Prostate gland (tissue), 2 donors: ENCODE measurements at regions not wholly inside any gene's neighbourhood (a gene's known extent, or its start where the extent isn't known, plus 50 kb on each side); places are given as distances from the start of the nearest gene placed in this dataset.

Source experiments
- POLR2A ChIP-seq: fragments of 450-650 bp; IDR thresholded peaks from one replicate; pipeline ENCODE4 v1.6.1; 2016; ENCODE audit warnings: antibody characterized with exemption, mild to moderate bottlenecking
- POLR2AphosphoS5 ChIP-seq: sonication (generic); formaldehyde crosslinking; IDR thresholded peaks from one replicate; pipeline ENCODE4 v1.6.1; 2017; ENCODE audit warnings: antibody characterized with exemption
- TF ChIP-seq, protein P1 (sequence below), 4 experiments: fragments of 200-600 bp in 2 of 4; fragments of 450-650 bp in 2 of 4; sonication (generic) in 2 of 4; IDR thresholded peaks; 1 replicate in 3 of 4; 2 replicates in 1 of 4; pipeline ENCODE4 v1.5.1; 2016 to 2019; ENCODE audit warnings: antibody characterized with exemption in 4 of 4, mild to moderate bottlenecking in 2 of 4, moderate library complexity in 2 of 4

- TF ChIP-seq POLR2AphosphoS5 (no peak), POLR2A (no peak)
- TF ChIP-seq, protein P1, sequence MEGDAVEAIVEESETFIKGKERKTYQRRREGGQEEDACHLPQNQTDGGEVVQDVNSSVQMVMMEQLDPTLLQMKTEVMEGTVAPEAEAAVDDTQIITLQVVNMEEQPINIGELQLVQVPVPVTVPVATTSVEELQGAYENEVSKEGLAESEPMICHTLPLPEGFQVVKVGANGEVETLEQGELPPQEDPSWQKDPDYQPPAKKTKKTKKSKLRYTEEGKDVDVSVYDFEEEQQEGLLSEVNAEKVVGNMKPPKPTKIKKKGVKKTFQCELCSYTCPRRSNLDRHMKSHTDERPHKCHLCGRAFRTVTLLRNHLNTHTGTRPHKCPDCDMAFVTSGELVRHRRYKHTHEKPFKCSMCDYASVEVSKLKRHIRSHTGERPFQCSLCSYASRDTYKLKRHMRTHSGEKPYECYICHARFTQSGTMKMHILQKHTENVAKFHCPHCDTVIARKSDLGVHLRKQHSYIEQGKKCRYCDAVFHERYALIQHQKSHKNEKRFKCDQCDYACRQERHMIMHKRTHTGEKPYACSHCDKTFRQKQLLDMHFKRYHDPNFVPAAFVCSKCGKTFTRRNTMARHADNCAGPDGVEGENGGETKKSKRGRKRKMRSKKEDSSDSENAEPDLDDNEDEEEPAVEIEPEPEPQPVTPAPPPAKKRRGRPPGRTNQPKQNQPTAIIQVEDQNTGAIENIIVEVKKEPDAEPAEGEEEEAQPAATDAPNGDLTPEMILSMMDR (IDR thresholded peaks at IDR 0.05): no peak
Measured at GRCh38 chr5:167642181-167642580, 649.3 kb upstream of the WWC1 start.
